ENCODE measurements at regions not wholly inside any gene's neighbourhood (a gene's known extent, or its start where the extent isn't known, plus 50 kb on each side); places are given as distances from the start of the nearest gene placed in this dataset.

GRCh38 chr7:12890586-12890985, 203.2 kb downstream of the ARL4A start:
- Histone ChIP-seq H3K36me3 (no peaks in the 10 kb centered on the region), H3K27me3 (peaks cover 3% of the 10 kb centered on the region; the same call in 1 of the 2 replicates), H3K4me1 (no peaks in the 10 kb centered on the region), H3K4me3 (ENCODE audit: low read depth, low read length) (no peak overlapping the region), H3K9me3 (no peaks in the 10 kb centered on the region)
- DNase-seq, result no peak
- TF ChIP-seq, protein P1, sequence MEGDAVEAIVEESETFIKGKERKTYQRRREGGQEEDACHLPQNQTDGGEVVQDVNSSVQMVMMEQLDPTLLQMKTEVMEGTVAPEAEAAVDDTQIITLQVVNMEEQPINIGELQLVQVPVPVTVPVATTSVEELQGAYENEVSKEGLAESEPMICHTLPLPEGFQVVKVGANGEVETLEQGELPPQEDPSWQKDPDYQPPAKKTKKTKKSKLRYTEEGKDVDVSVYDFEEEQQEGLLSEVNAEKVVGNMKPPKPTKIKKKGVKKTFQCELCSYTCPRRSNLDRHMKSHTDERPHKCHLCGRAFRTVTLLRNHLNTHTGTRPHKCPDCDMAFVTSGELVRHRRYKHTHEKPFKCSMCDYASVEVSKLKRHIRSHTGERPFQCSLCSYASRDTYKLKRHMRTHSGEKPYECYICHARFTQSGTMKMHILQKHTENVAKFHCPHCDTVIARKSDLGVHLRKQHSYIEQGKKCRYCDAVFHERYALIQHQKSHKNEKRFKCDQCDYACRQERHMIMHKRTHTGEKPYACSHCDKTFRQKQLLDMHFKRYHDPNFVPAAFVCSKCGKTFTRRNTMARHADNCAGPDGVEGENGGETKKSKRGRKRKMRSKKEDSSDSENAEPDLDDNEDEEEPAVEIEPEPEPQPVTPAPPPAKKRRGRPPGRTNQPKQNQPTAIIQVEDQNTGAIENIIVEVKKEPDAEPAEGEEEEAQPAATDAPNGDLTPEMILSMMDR (IDR thresholded peaks at IDR 0.05; ENCODE audit: low read depth, low read length), result no peak

- DNase-seq, result no peak
- Histone ChIP-seq H3K4me3 (ENCODE audit: low read depth, low read length) (no peak overlapping the region), H3K9me3 (no peaks in the 10 kb centered on the region), H3K4me1 (no peaks in the 10 kb centered on the region), H3K27me3 (peaks cover 3% of the 10 kb centered on the region; the same call in 1 of the 2 replicates), H3K36me3 (no peaks in the 10 kb centered on the region)
- TF ChIP-seq, protein P1 (IDR thresholded peaks at IDR 0.05; ENCODE audit: low read depth, low read length), result no peak
Observed at GRCh38 chr7:12893292-12893691, 205.9 kb downstream of the ARL4A start.

DNA sequence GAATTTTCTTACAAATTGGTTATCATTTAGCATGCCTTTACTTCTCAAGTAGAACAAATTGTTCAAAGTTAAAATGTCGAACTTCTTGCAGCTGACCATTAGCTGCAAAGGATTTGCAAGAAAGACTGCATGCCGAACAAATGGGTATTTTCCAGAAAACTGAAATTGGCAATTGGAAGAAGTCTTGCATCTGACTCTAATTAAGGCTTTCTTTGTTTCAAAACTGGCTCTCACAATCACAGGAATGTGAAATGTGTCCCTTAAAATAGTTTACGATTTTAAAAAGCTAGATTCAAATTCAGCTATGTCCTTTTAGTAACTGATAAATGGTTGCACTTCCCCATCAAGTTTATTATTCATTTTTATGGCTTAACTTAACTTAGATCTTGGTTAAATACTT, 207.9 kb downstream of the ARL4A start:
- TF ChIP-seq, protein P1 (IDR thresholded peaks at IDR 0.05; ENCODE audit: low read depth, low read length), result no peak
- Histone ChIP-seq H3K27me3 (no peaks in the 10 kb centered on the region), H3K36me3 (no peaks in the 10 kb centered on the region), H3K4me3 (ENCODE audit: low read depth, low read length) (no peak overlapping the region), H3K9me3 (no peaks in the 10 kb centered on the region), H3K4me1 (no peaks in the 10 kb centered on the region)
- DNase-seq, result no peak

DNA sequence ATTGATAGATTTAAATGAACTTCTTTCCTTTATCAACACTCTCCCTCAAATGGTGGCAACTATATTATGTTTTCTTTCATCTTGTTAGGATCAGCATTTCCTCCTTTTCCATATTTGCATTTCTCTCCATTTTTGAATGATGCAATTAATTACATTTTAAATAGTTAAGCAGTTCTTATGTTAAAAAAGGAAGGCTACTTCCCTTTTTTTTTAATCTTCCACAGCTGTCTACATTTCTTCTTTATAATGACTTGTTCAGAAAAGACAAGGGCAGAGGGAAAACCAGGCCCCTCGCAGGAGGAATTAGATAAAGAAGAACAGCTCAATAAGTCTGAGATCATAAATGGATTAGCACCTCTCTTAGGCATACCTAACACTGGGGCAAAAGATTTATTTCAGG, 208.9 kb downstream of the ARL4A start:
- no peaks in the 10 kb centered on the region for H3K27me3 ChIP-seq
- H3K36me3 ChIP-seq, result no peaks in the 10 kb centered on the region
- no peaks in the 10 kb centered on the region for H3K4me1 ChIP-seq
- TF ChIP-seq, protein P1 (IDR thresholded peaks at IDR 0.05; ENCODE audit: low read depth, low read length), result no peak
- H3K4me3 ChIP-seq (ENCODE audit: low read depth, low read length), result no peak overlapping the region
- H3K9me3 ChIP-seq, result no peaks in the 10 kb centered on the region
- DNase-seq, result no peak

- Histone ChIP-seq H3K27me3 (0 out of 2 replicates have a peak, but pooled peaks cover 2% of the 10 kb centered on the region), H3K9me3 (no peaks in the 10 kb centered on the region), H3K36me3 (no peaks in the 10 kb centered on the region), H3K4me1 (no peaks in the 10 kb centered on the region), H3K4me3 (ENCODE audit: low read depth, low read length) (no peak overlapping the region)
- DNase-seq, result no peak
- TF ChIP-seq, protein P1 (IDR thresholded peaks at IDR 0.05; ENCODE audit: low read depth, low read length), result no peak
Observed at GRCh38 chr7:12898004-12898403, 210.6 kb downstream of the ARL4A start.

GRCh38 chr7:12898620-12899019, 211.2 kb downstream of the ARL4A start:
- Histone ChIP-seq H3K4me1 (no peaks in the 10 kb centered on the region), H3K27me3 (0 out of 2 replicates have a peak, but pooled peaks cover 2% of the 10 kb centered on the region), H3K9me3 (no peaks in the 10 kb centered on the region), H3K36me3 (no peaks in the 10 kb centered on the region), H3K4me3 (ENCODE audit: low read depth, low read length) (no peak overlapping the region)
- no peak for DNase-seq
- TF ChIP-seq, protein P1 (IDR thresholded peaks at IDR 0.05; ENCODE audit: low read depth, low read length), result no peak
